ENCODE measurements at regions not wholly inside any gene's neighbourhood (a gene's known extent, or its start where the extent isn't known, plus 50 kb on each side); places are given as distances from the start of the nearest gene placed in this dataset.

- TF ChIP-seq POLR2AphosphoS5 (IDR thresholded peaks at IDR 0.05) (no peak), CTCF (IDR thresholded peaks at IDR 0.05) (no peak), EP300 (IDR thresholded peaks at IDR 0.05) (no peak)
Observed at GRCh38 chr4:24278693-24279092, 305.7 kb downstream of the DHX15 start.

Data from suprapubic skin (tissue), 4 donors.